Neuronal stem cell (in vitro differentiated cells): ENCODE measurements at regions not wholly inside any gene's neighbourhood (a gene's known extent, or its start where the extent isn't known, plus 50 kb on each side); places are given as distances from the start of the nearest gene placed in this dataset.

ENCODE experiments used
- DNase-seq: peaks from one replicate; pipeline ENCODE4 v3.0.0-alpha.2; 2013; ENCODE audit warnings: low spot score
- H2AFZ ChIP-seq: one replicate; pipeline ENCODE4 v1.6.1; 2013; ENCODE audit warnings: mild to moderate bottlenecking, low read length, inconsistent platforms
- H2AK5ac ChIP-seq: 2 replicates; pipeline ENCODE4 v1.6.1; 2013; ENCODE audit warnings: low read depth, mild to moderate bottlenecking, inconsistent platforms, low read length, moderate library complexity, mixed read lengths
- H2BK120ac ChIP-seq: 2 replicates; pipeline ENCODE4 v1.6.1; 2013; ENCODE audit warnings: low read depth, mild to moderate bottlenecking, inconsistent platforms, low read length, moderate library complexity, mixed read lengths
- H2BK12ac ChIP-seq: one replicate; pipeline ENCODE4 v1.6.1; 2013; ENCODE audit warnings: low read length, inconsistent platforms
- H2BK15ac ChIP-seq: 2 replicates; pipeline ENCODE4 v1.6.1; 2013; ENCODE audit warnings: mild to moderate bottlenecking, low read length, inconsistent platforms, mixed read lengths
- H2BK5ac ChIP-seq: one replicate; pipeline ENCODE4 v1.6.1; 2013; ENCODE audit warnings: inconsistent platforms, mild to moderate bottlenecking, low read length, moderate library complexity
- H3K14ac ChIP-seq: one replicate; pipeline ENCODE4 v1.6.1; 2013; ENCODE audit warnings: low read length, inconsistent platforms
- H3K18ac ChIP-seq: 2 replicates; pipeline ENCODE4 v1.6.1; 2013; ENCODE audit warnings: low read length, inconsistent platforms
- H3K23ac ChIP-seq: 2 replicates; pipeline ENCODE4 v1.6.1; 2013; ENCODE audit warnings: low read depth, mild to moderate bottlenecking, mixed read lengths, low read length, inconsistent platforms; ENCODE audit not compliant: poor library complexity
- H3K27ac ChIP-seq: replicated peaks from 3 replicates; pipeline ENCODE4 v1.5.1; 2013; ENCODE audit warnings: low read length, inconsistent platforms
- H3K27me3 ChIP-seq, 3 experiments: 2 replicates each; pipeline ENCODE4 v1.6.1; 2013; ENCODE audit warnings: low read length in 3 of 3, mild to moderate bottlenecking in 2 of 3, inconsistent platforms in 1 of 3, low read depth in 1 of 3, mixed read lengths in 1 of 3, moderate library complexity in 1 of 3; ENCODE audit not compliant: control insufficient read depth in 3 of 3, insufficient read depth in 3 of 3
- H3K36me3 ChIP-seq, 2 donors: replicated peaks in 1 of 2; 2 replicates each; pipeline ENCODE4 v1.6.1; 2013; ENCODE audit warnings: low read length in 2 of 2; ENCODE audit not compliant: control insufficient read depth in 2 of 2, insufficient read depth in 2 of 2
- H3K4ac ChIP-seq: 2 replicates; pipeline ENCODE4 v1.6.1; 2013; ENCODE audit warnings: inconsistent platforms, mild to moderate bottlenecking, low read length, moderate library complexity
- H3K4me1 ChIP-seq, 2 donors: 1 replicate in 1 of 2; 2 replicates in 1 of 2; pipeline ENCODE4 v1.6.1; 2013; ENCODE audit warnings: low read length in 2 of 2, low read depth in 1 of 2; ENCODE audit not compliant: control insufficient read depth in 2 of 2, insufficient read depth in 1 of 2
- H3K4me2 ChIP-seq: one replicate; pipeline ENCODE4 v1.6.1; 2013; ENCODE audit warnings: mild to moderate bottlenecking, low read length, inconsistent platforms; ENCODE audit not compliant: insufficient read depth, poor library complexity, severe bottlenecking
- H3K4me3 ChIP-seq, 2 donors: 2 replicates each; pipeline ENCODE4 v1.5.1; 2013; ENCODE audit warnings: low read length in 2 of 2, mild to moderate bottlenecking in 2 of 2, inconsistent platforms in 1 of 2, moderate library complexity in 1 of 2
- H3K79me1 ChIP-seq: one replicate; pipeline ENCODE4 v1.6.1; 2013; ENCODE audit warnings: low read depth, mild to moderate bottlenecking, inconsistent platforms, low read length, moderate library complexity
- H3K9ac ChIP-seq: one replicate; pipeline ENCODE4 v1.6.1; 2013; ENCODE audit warnings: mild to moderate bottlenecking, low read depth, low read length, inconsistent platforms; ENCODE audit not compliant: poor library complexity
- H3K9me3 ChIP-seq, 2 donors: replicated peaks in 1 of 2; 2 replicates each; pipeline versions ENCODE3 to v1.6.1; 2013; ENCODE audit warnings: low read length in 2 of 2, mild to moderate bottlenecking in 2 of 2, inconsistent platforms in 1 of 2, low read depth in 1 of 2, mixed read lengths in 1 of 2, moderate library complexity in 1 of 2; ENCODE audit not compliant: control insufficient read depth in 2 of 2, insufficient read depth in 1 of 2
- H4K8ac ChIP-seq: one replicate; pipeline ENCODE4 v1.6.1; 2013; ENCODE audit warnings: low read depth, mild to moderate bottlenecking, inconsistent platforms, low read length, moderate library complexity
- H4K91ac ChIP-seq: one replicate; pipeline ENCODE4 v1.6.1; 2013; ENCODE audit warnings: low read length, low read depth, mild to moderate bottlenecking, inconsistent platforms; ENCODE audit not compliant: poor library complexity
- WGBS, 2 donors: extraction: QIAGEN DNeasy Blood & Tissue Kit; methylation state at CpG; one replicate each; pipeline ENCODE4 v1.1.7; 2013; ENCODE audit warnings: missing lambda C conversion rate in 2 of 2, mixed read lengths in 1 of 2; ENCODE audit not compliant: insufficient read length in 2 of 2, insufficient replicate concordance in 1 of 2; ENCODE audit errors: extremely low coverage in 2 of 2; 5-methylcytosine and 5-hydroxymethylcytosine counted together

DNA sequence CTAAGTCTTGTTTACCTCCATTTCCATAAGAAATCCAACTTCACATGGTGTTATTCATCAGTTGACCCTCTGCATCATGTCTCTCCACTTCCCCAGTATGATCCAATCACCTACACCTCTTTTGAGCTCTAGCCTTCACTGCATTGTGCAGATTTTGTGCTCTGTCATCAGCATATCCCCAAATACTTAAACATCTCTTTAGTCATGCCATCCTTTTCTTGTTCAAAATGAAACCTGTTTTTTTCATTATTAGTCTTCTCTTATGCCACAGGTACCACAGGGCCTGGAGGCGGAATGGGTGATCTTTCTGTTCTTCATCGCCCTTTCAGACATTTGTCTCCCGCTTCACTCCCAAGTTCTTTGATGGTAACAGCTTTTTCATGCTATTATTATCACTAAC is 382.7 kb upstream of the GALNTL6 start:
- Histone ChIP-seq H3K23ac (no peak overlapping the region), H3K9ac (no peak overlapping the region), H2BK15ac (no peak overlapping the region), H3K4ac (no peak overlapping the region), H4K8ac (no peak overlapping the region), H3K4me3 (no peak overlapping the region), H2AFZ (no peak overlapping the region), H2AK5ac (no peak overlapping the region), H3K14ac (no peak overlapping the region), H3K9me3 (no peaks in the 10 kb centered on the region), H2BK5ac (no peak overlapping the region), H4K91ac (no peak overlapping the region), H2BK12ac (no peak overlapping the region), H3K4me2 (no peak overlapping the region), H3K27me3 (no peaks in the 10 kb centered on the region), H3K4me1 (no peaks in the 10 kb centered on the region), H2BK120ac (no peak overlapping the region), H3K79me1 (no peaks in the 10 kb centered on the region), H3K27ac (no peak overlapping the region), H3K18ac (no peak overlapping the region), H3K36me3 (no peaks in the 10 kb centered on the region)
- no peak for DNase-seq
- WGBS, 2 donors, result no CpG with 5 or more reads among the region's 3 CpGs

DNA sequence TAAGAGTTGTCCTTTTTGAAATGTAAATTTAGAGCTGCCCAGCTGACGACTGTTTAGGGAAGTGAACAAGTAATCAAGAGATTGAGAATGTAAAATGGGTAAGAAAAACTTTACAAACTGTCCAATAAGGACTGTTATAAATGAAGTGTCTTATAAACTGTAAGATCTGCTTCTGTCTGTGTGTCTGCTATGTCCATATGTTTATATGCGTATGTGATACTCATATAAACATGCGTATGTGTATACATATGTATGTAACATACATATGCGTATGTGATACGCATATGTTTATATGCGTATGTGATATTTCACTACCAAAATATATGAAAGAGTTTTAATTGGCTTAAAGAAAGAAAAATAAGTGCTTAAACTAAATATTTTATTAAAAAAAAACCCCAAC is 416.0 kb upstream of the GALNTL6 start:
- Histone ChIP-seq H3K9me3 (no peaks in the 10 kb centered on the region), H3K4me2 (no peak overlapping the region), H2BK12ac (no peak overlapping the region), H3K14ac (no peak overlapping the region), H2AK5ac (no peak overlapping the region), H3K4me3 (no peak overlapping the region), H2BK5ac (no peak overlapping the region), H2BK15ac (no peak overlapping the region), H3K27me3 (no peaks in the 10 kb centered on the region), H2BK120ac (no peak overlapping the region), H3K79me1 (no peaks in the 10 kb centered on the region), H3K4ac (no peak overlapping the region), H4K91ac (no peak overlapping the region), H3K18ac (no peak overlapping the region), H3K4me1 (no peaks in the 10 kb centered on the region), H3K9ac (no peak overlapping the region), H4K8ac (no peak overlapping the region), H3K27ac (no peak overlapping the region), H2AFZ (no peak overlapping the region), H3K36me3 (no peaks in the 10 kb centered on the region), H3K23ac (no peak overlapping the region)
- no CpG with 5 or more reads among the region's 6 CpGs for WGBS, 2 donors
- DNase-seq, result no peak

DNA sequence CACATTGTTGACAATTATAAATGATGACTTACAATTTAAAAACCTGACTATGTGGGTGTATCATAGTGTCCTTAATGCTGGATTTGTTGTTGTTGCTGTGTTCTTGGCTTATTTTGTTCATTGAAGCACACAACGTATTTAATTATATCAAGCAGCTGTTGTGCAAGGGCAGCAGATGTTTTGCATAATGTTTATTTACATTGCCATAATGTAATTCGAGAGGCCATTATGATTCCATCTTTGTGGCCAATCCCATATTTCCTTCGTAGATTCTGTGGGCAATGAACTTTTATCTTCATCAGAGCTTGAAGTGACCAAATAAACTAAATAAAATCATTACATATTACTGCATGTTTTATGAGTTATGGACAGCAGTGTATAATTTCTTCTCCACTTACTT is 422.6 kb upstream of the GALNTL6 start:
- H3K27me3 ChIP-seq, result no peaks in the 10 kb centered on the region
- H3K4me2 ChIP-seq, result no peak overlapping the region
- H3K4me1 ChIP-seq, result no peaks in the 10 kb centered on the region
- no peak overlapping the region for H3K4me3 ChIP-seq
- no peak overlapping the region for H3K14ac ChIP-seq
- H2BK5ac ChIP-seq, result no peak overlapping the region
- no peak overlapping the region for H2AFZ ChIP-seq
- no CpG with 5 or more reads among the region's 3 CpGs for WGBS, 2 donors
- no peak overlapping the region for H4K8ac ChIP-seq
- H2BK120ac ChIP-seq, result no peak overlapping the region
- no peak overlapping the region for H3K18ac ChIP-seq
- H3K23ac ChIP-seq, result no peak overlapping the region
- H3K36me3 ChIP-seq, result no peaks in the 10 kb centered on the region
- H2AK5ac ChIP-seq, result no peak overlapping the region
- no peak overlapping the region for H3K27ac ChIP-seq
- H3K9me3 ChIP-seq, result no peaks in the 10 kb centered on the region
- no peak overlapping the region for H3K4ac ChIP-seq
- H3K9ac ChIP-seq, result no peak overlapping the region
- no peak overlapping the region for H2BK12ac ChIP-seq
- H4K91ac ChIP-seq, result no peak overlapping the region
- no peak for DNase-seq
- H2BK15ac ChIP-seq, result no peak overlapping the region
- H3K79me1 ChIP-seq, result no peaks in the 10 kb centered on the region

DNA sequence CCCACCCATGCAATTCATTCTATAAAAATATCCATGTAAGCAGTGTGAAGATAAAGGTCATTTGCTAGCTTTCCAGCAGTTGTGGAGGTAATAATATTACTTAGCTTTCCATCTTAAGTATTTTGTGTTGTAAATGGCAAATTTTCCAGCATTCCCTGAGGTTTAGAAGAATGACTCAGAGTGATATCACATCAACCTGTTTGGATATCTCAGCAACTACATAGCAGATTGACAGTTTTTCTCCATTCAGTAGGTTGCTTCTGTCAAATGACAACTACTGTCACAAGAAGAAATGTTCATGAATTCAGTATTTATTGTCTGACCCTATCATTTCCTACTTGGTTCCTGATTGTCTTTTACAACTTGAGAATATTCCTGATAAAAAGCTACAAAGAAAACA is 434.9 kb upstream of the GALNTL6 start:
- Histone ChIP-seq H2BK5ac (no peak overlapping the region), H2AK5ac (no peak overlapping the region), H2BK12ac (no peak overlapping the region), H2AFZ (no peak overlapping the region), H3K79me1 (no peaks in the 10 kb centered on the region), H3K4ac (no peak overlapping the region), H3K23ac (no peak overlapping the region), H3K4me3 (no peak overlapping the region), H3K14ac (no peak overlapping the region), H3K4me1 (no peaks in the 10 kb centered on the region), H3K36me3 (no peaks in the 10 kb centered on the region), H3K4me2 (no peak overlapping the region), H3K18ac (no peak overlapping the region), H3K9ac (no peak overlapping the region), H4K8ac (no peak overlapping the region), H2BK120ac (no peak overlapping the region), H2BK15ac (no peak overlapping the region), H3K9me3 (no peaks in the 10 kb centered on the region), H3K27me3 (no peaks in the 10 kb centered on the region), H3K27ac (no peak overlapping the region), H4K91ac (no peak overlapping the region)
- DNase-seq, result no peak
